HepG2 (cell line): ENCODE measurements at regions not wholly inside any gene's neighbourhood (a gene's known extent, or its start where the extent isn't known, plus 50 kb on each side); places are given as distances from the start of the nearest gene placed in this dataset.
A peak's percentile ranks its signal among the peaks of the same experiment; 100 is the strongest.

Source experiments
- ATF6 ChIP-seq: sonication (generic); formaldehyde crosslinking; conservative IDR thresholded peaks from 2 replicates; pipeline ENCODE4 v1.4.0; 2020; ENCODE audit warnings: missing genetic modification reagents
- CREM ChIP-seq, 2 experiments: sonication (generic) in 1 of 2; formaldehyde crosslinking in 1 of 2; IDR thresholded peaks; 2 replicates each; pipeline versions ENCODE4 v1.4.0 to v1.6.1; 2016 to 2020; ENCODE audit warnings: antibody characterized with exemption in 1 of 2, mild to moderate bottlenecking in 1 of 2, missing genetic modification reagents in 1 of 2
- EZH2 ChIP-seq: conservative IDR thresholded peaks from 2 replicates; pipeline ENCODE4 v1.6.1; 2012; ENCODE audit warnings: mild to moderate bottlenecking, low read depth, low read length, moderate library complexity
- FOXA1 ChIP-seq, 2 experiments: fragments of 450-650 bp in 1 of 2; sonication (generic) in 1 of 2; formaldehyde crosslinking in 1 of 2; IDR thresholded peaks; 2 replicates each; pipeline versions ENCODE4 v1.4.0 to v1.6.1; 2016 to 2020; ENCODE audit warnings: missing genetic modification reagents in 1 of 2
- FOXP1 ChIP-seq, 2 experiments: fragments of 450-650 bp in 1 of 2; IDR thresholded peaks; 2 replicates each; pipeline ENCODE4 v1.6.1; 2017 to 2018; ENCODE audit warnings: antibody characterized with exemption in 1 of 2
- GPBP1L1 ChIP-seq: sonication (generic); formaldehyde crosslinking; IDR thresholded peaks from 2 replicates; pipeline ENCODE4 v1.5.0; 2020; ENCODE audit warnings: mild to moderate bottlenecking, missing genetic modification reagents
- HNRNPL ChIP-seq: fragments of 200-400 bp; formaldehyde crosslinking; IDR thresholded peaks from 2 replicates; pipeline ENCODE4 v1.6.1; 2017; ENCODE audit warnings: mild to moderate bottlenecking, low read depth, low read length
- KDM2A ChIP-seq: sonication (generic); formaldehyde crosslinking; IDR thresholded peaks from 2 replicates; pipeline ENCODE4 v1.4.0; 2020; ENCODE audit warnings: low read depth, missing genetic modification reagents, borderline replicate concordance
- MLLT10 ChIP-seq: sonication (generic); formaldehyde crosslinking; IDR thresholded peaks from 2 replicates; pipeline ENCODE4 v1.4.0; 2020; ENCODE audit warnings: missing genetic modification reagents
- RNF219 ChIP-seq: sonication (generic); formaldehyde crosslinking; IDR thresholded peaks from 2 replicates; pipeline ENCODE4 v1.5.0; 2020; ENCODE audit warnings: mild to moderate bottlenecking, missing genetic modification reagents
- TFDP2 ChIP-seq: sonication (generic); formaldehyde crosslinking; IDR thresholded peaks from 2 replicates; pipeline ENCODE4 v1.4.0; 2020; ENCODE audit warnings: missing genetic modification reagents
- TRIM22 ChIP-seq: fragments of 450-650 bp; IDR thresholded peaks from 2 replicates; pipeline ENCODE4 v1.6.1; 2017
- ZNF280D ChIP-seq: sonication (generic); formaldehyde crosslinking; IDR thresholded peaks from 2 replicates; pipeline ENCODE4 v1.5.1; 2020; ENCODE audit warnings: mild to moderate bottlenecking, missing genetic modification reagents
- ZNF562 ChIP-seq: sonication (generic); formaldehyde crosslinking; IDR thresholded peaks from 2 replicates; pipeline ENCODE4 v1.8.0; 2022; ENCODE audit warnings: missing genetic modification reagents, borderline replicate concordance
- ZNF644 ChIP-seq: IDR thresholded peaks from 2 replicates; pipeline ENCODE4 v1.6.1; 2016; ENCODE audit warnings: low read depth
- ZSCAN25 ChIP-seq: sonication (generic); formaldehyde crosslinking; IDR thresholded peaks from 2 replicates; pipeline ENCODE4 v1.8.0; 2022; ENCODE audit warnings: mild to moderate bottlenecking, missing genetic modification reagents

GRCh38 chr10:78774999-78775711 lies 293.6 kb upstream of the ZMIZ1 start (continued):
- TF ChIP-seq GPBP1L1 (CRISPR knock-in tag) (no peak), ZNF562 (CRISPR knock-in tag) (no peak), ZNF644 (CRISPR knock-in tag) (no peak), FOXP1 (IDR thresholded peaks at IDR 0.05) (no peak), FOXP1 (CRISPR knock-in tag; IDR thresholded peaks at IDR 0.05) (no peak), TRIM22 (no peak), ZNF280D (CRISPR knock-in tag) (no peak), KDM2A (CRISPR knock-in tag) (0 out of 2 replicates have a peak, but pooled peaks have one; percentile 28), ATF6 (CRISPR knock-in tag) (no peak), CREM (IDR thresholded peaks at IDR 0.05) (peak; percentile 16; the same call in 1 of the 2 replicates), CREM (CRISPR knock-in tag; IDR thresholded peaks at IDR 0.05) (no peak), RNF219 (CRISPR knock-in tag) (no peak), FOXA1 (IDR thresholded peaks at IDR 0.05) (no peak), FOXA1 (CRISPR knock-in tag; IDR thresholded peaks at IDR 0.05) (no peak), EZH2 (no peak), TFDP2 (peak; percentile 53; the same call in 1 of the 2 replicates), HNRNPL (peak; percentile 76; the same call in 1 of the 2 replicates), ZSCAN25 (CRISPR knock-in tag) (peak; percentile 45; the same call in 1 of the 2 replicates), MLLT10 (CRISPR knock-in tag) (no peak)
